HG03108 (cell line): ENCODE measurements at regions not wholly inside any gene's neighbourhood (a gene's known extent, or its start where the extent isn't known, plus 50 kb on each side); places are given as distances from the start of the nearest gene placed in this dataset.
"Not testable (repeated sequence)": the region's sequence is repeated elsewhere in the genome, so short reads cannot be mapped to it uniquely, and the experiment has no call there.

Source experiments
- ATAC-seq: cut with Tn5 transposase; IDR thresholded peaks from one replicate; pipeline ENCODE4 v1.9.1; 2021; ENCODE audit warnings: moderate library complexity; ENCODE audit not compliant: unreplicated experiment

DNA sequence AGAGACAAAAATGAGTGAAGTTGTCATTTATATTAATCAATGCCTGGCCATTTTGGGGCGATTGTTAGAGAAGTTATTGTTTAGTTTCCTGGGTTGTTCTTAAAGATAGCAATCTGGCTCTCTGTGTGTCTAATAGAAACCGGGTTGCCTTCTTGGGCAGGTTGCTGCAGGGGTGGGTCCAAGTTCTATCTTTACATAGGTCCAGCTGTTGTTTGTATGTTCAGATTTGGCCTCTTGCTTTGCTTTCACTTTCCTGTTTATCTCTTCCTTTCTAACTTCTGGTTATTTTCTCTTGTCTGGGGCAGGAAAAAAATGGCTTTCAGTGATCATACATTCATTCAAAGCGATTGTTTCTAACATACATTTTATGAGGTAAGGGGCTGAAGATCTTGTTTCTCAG lies 128.4 kb upstream of the NOX3 start:
- ATAC-seq, result no peak

DNA sequence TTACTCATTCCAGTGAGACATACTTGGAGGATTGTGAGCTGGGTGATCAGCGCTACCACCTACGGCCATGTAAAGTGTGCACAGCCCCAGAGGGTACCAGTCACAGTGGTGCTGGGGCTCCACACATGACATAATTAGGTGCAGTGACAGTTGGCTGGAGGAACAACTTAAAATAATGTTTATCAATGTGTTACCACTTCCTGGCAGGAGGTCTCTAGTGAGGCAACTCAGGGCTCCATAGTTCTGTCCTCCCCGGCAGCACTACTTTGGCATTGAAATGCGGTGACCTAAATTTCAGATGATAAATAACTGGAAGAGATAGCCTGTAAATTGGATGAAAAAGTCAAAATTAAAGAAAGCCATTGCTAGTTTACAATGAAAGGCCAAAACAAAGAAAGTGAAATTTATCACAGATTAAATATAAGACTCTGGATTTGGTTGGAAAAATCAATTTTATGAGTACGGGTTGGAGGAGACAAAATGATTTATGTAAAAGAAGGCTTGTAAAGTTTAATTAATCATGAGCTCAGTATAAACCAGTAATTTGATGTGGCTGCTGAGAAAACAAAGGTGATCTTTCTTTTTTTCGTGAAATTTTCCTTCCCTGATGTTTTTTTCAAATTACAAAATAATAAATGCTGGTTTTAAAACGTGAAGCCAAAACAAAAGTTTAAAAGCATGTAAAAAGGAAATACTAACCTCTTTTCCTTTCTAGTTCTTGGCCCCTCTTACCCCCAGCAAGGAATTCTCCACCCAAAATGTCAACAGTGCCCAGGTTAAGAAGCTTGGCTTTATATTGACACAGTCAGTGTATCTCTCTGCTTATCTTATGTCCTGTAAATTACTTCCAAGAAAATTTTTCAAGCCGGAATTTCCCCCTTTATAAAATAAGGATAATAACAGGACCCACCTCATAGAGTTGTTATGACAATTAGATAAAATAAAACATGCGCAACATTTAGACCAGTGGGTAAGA lies 126.7 kb upstream of the NOX3 start:
- ATAC-seq, result no peak

DNA sequence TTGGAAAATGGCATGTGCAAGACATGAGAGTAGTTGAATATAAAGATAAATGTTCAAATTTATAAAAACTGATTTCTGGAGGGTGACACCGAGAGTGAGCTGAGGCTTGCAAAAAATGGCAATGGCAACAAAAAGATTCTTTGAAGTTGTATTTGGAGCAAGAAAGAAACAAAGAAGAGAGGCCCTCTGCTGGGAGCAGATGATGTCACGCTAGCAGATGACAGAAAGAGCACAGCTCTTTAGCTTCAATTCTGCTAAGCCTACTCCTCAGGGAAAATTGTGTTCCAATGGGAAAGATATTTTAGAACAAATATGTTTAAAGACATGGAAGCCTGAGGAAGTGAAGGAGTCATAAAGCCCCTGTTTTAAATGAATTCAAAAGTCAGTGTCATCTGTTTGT lies 125.3 kb upstream of the NOX3 start:
- no peak for ATAC-seq

DNA sequence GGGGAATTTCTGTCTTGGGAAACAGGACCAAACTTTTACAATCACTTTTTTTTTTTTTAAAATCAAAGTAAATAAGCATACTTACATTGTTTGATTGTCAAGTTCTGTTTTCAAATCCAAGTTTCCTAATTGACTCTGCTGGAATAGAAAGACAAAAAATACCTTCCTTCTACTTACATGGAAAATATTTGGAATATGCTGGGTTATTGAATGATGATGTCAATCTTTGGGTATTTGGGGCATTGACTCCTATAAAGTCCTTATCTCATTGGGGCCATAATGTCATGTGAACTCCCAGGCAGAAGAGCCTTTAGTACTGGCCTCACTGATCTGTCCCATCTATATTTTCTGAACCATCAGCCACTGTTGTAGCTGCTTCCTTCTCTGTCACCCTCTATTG lies 122.6 kb upstream of the NOX3 start:
- no peak for ATAC-seq

DNA sequence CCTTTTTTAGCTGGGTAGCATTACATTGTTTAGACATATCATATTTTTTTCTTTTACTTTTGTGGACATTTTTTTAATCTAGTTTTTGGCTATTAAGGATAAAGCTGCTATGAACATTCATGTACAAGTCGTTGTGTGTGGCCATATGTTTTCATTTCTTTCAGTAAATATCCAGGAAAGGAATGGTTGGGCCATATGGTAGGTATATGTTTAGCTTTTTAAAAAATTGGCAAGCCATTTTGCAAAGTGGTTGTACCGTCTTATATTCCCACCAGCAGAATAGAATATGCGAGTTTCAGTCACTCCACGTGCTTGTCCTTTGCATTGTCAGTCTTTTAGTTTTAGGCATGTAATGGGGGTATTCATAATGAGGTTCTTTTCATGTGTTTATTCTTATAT lies 106.3 kb upstream of the NOX3 start:
- ATAC-seq, result no peak

DNA sequence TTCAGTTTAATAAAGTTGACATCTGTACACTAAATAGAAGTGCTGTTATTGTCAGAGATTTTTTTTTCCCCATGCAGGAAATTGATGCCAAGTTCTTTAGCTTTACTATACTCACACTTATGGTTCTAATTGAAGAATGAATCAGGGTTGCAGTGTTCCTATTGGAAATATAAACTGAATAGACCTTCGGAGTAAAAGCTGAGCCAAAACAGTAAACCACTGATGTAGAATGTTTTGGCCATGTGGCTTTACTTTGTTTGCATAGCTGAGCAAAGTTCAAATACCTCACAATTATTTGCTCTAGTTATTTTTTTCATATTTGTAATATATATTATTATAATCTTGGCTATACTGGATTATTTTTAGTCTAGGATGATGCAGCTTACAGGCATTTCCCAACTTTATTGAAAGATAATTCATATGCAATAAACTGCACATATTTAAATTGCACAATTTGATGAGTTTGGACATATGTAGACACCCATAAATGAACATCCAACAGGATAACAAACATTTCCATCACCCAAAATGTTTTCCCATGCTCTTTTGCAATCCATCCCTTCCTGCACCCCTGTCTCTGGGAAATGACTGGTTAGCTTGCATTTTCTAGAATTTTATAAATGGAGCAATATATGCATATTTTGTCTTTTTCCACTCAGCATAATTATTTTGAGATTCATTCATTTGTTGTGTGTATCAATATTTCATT lies 105.8 kb upstream of the NOX3 start:
- no peak for ATAC-seq

DNA sequence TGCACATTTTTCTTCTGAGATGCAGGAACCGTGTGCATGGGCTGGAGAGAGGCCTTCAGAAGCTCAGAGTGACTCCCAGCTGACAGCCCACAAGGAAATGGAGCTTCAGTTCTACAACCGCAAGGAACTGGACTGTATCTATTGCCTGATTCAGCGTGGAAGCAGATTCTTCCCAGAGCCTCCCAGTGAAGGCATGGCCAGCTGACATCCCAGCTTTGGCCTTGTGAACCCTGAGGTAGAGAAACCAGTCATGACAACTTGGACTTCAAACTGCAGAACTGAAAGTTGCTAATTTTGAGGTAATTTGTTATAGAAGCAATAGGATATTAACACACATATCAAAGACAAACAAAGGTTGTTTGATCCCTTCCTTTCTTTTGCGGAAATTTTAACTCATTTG lies 94.3 kb upstream of the NOX3 start:
- ATAC-seq, result no peak

DNA sequence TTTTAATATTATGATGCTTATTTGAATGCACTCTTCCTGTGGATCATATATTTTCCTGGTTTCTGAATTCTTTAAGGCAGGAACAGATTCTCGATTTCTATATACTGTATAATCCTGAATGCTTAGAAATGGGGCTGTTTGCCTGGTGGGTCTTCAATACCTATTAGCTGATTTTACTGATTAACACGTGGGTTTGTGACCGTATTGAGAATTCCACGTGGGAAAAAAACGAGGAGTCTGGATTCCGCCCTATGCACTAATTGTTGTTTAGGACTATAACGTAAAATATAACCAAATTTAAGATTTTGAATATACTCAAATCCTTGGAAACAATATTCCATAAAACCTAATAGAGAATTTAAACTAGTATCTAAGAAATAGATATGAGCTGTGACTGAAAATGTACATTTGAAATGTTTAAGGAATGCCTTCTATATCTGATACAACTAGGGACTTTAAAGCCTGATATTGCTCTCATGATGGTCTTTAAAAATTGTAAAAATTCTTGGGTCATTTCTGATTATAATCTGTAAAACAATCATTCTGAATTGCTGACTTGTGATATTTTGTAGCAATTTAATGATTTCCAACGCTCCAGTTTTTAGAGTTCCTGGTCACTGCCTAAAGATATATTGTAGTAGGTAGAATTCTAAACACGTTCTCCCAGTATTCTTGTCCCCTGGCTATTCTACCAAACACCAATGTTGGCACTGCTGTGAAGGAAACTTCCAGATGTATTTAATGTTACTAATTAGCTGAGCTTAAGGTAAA lies 93.6 kb upstream of the NOX3 start:
- no peak for ATAC-seq

DNA sequence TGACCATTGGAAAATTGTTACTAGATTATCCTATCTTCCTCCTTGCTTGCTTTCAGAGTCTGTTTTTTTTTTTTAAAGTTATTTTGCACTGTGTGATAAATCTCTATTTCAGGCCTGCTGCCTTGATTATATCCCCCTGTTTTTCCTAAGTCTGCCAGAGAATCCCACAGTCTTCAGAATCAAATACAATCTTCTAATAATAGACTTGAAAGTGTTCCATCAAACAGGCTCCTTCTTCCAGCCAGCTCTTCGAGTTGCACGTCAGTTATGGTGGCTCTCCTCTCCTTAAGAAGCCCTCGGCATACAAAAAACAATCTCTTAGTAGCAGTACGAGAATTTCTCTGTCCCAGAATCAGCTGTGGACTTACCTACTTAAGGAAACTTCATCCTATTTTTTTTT lies 92.9 kb upstream of the NOX3 start:
- ATAC-seq, result no peak

DNA sequence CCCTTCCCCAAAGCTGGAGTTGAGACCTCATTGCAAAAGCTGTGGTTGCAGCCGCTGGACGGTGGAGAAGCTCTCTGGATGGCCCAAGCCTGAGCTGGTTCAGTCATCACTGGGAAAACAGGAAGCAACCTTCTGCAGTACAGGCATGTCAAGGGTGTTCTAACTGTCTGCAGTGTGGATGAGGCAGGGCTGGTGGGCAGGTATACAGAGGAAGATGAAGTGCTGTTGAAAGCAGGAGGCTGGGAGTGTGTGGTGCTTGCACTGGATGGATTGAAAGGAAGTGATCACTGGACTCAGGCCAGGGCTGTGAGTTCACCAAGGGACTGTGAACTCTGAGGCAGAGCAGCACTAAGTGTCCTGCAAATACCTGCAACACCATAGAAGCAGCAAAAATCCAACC lies 89.0 kb upstream of the NOX3 start:
- ATAC-seq, result no peak

DNA sequence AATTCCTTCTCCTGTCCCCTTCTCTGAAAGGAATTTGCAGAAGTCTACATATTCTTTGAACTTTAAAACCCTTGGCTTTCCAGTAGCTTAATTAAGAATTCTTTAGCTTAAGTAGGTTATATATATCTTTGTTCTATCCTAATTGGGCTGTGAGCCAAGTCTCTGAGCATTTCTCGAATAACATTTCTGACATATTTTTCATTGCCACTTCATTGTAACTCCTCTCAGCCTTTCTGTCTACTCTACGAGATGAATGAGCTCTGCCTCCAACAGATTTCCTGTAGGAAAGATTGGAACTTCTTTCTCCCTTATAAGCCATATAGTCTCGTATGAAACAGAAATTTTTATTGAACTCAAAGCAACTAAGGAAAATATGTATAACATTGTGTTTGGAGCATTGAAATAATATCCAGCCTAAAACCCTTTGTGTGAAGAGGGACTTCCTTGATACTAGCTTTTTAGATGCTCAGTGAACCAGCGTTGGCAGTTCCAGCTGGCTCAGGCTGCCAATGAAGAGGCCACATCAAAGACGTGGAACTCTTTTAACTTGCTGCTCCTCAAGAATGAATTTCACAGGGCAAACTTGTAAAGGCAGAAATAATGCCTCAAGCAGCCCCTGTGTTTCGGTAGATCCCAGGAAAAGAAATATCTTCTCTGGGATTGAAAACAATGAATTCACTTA lies 87.7 kb upstream of the NOX3 start:
- ATAC-seq, result no peak

DNA sequence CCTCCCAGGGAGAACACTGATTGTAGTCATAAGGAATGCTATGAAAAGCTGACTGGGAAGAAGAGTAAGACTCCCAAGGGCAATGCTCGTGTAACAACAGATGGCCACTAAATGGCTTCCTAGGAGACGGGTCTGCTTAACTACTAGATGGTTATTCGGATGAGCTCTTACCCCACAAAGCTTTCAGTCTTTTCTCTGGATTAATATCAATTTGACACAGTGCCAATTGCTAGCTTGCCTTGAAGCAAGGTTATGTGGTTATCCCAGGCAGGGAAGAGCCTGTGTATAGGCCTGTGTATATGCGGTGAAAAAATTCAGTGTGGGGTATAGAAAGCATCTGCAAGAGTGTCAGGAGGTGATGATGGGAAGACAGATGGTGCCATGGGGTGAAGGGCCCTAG lies 86.4 kb upstream of the NOX3 start:
- ATAC-seq, result no peak

DNA sequence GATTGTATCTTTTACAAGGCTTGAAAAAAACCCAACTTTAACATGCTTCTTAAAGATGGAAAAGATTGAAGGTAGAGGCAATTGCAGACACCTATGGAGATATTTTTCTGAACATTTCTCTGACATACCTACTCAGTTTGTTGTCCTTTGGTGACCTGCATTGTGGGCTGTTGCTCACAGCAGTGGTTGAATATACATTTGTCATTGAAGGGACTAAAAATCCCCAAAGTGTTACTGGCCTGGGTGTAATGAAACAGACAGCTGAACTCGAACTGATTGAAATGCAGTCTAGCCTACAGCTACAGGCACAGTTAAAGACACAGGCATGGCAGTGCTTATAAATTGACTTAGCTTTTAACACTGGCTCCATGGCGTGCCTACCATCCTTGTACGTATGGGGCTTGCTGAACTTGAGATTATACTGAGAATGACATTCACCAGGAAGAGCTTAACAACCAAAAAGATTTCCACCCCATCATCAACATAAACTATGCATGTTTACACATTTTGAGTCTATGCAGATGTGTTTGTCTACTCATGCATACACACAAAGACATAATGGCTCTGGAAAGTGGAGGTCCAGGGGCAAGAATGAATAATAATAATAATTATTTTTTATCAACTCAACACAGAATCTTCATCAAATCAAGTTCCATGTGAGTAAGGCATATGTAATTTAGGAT lies 83.2 kb upstream of the NOX3 start:
- no peak for ATAC-seq

DNA sequence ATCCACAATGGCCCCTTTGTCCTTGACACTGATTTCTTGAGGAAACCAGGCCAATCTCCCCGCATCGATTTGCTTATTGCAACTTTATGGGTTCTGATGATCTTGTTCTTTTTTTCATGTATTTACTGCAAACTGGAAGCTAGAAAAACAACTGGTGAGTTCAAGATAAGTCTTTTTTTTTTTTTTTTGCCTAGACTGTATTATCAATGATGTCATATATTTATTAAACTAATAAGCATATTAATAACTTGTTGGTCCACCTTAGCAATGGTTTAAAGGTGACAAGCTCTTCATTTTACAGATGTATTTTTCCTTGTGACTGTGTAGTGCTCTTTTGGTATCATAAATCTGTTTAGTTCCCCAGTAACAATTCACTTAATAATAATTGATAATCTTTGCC lies 79.0 kb upstream of the NOX3 start:
- ATAC-seq, result no peak

DNA sequence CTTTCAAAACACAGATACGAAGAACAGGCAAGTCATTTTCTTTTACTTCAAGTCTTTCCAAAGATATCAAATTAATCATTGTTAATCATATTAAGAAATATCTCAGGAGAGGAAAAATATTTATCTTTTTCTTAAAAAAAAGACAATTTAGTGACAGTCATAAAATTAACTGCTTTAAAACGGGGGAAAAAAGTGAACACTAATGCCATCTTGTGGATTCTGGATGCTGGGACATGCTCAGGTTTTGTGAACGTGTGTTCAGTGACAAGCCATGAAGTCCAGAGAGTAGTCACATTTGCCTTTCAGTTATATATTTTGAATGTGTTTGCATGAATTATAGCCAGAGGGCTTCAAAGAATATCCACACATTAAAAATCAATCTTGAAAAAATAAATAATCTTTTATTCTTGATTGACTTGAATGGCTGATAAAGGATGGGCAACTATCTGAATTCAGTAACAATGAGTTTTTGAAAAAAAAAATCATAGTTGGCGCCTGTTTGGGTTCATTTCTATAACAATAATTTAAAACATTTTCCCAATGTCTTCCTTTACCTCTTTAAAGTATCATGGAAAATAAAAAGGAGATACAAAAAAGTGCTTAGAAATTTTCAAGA lies 74.7 kb upstream of the NOX3 start:
- no peak for ATAC-seq

DNA sequence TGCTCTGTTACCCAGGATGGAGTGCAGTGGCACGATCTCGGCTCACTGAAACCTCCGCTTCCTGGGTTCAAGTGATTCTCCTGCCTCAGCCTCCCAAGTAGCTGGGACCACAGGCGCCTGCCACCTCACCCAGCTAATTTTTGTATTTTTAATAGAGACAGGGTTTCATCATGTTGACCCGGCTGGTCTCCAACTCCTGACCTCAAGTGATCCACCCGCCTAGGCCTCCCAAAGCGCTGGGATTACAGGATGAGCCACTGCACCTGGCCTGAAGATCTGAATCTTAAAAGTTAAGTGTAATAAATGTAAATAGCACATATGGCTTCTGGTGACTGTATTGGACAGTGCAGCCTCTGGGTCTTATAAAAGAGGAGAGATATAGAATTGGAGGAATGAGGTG lies 74.2 kb upstream of the NOX3 start:
- ATAC-seq, result not testable (repeated sequence)

DNA sequence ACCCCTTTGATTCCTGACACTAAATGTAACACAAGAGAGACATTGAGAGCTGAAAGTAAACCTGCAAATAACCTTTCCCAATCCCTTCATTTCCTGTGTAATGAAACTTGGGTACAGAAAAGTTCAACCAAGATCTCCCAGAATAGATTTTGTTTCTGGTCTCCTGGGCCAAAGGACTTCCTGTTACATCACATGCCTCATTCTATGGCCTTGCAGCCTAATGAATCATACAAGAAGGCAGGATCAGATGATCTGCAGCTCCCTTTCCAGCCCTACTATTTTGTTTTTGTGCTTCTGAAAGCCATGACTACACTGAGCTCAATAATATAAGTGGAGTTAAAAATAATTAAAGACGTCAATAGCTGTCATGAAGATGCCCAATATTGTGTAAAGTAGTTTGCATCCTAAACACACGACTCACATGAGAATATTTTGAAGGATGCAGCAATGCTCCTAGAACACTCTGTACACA lies 73.4 kb upstream of the NOX3 start:
- ATAC-seq, result no peak

DNA sequence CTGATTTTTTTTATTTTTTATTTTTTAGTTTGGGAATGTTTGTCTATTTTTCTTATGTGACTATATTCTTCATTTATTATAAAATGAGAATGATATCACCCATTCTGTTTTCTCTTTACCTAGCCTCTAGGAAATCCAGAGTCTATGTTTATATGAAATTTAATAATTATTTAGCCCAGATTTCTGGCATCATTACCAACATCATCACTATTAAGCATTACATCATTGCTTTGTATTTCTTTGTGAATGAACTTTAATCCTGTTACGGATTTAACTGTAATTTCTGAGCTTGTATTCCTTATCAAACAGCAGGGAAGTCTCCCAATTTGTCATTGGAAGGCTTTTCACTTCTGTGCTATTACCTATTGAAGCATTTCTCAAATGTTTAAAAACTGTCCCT lies 72.7 kb upstream of the NOX3 start:
- no peak for ATAC-seq

DNA sequence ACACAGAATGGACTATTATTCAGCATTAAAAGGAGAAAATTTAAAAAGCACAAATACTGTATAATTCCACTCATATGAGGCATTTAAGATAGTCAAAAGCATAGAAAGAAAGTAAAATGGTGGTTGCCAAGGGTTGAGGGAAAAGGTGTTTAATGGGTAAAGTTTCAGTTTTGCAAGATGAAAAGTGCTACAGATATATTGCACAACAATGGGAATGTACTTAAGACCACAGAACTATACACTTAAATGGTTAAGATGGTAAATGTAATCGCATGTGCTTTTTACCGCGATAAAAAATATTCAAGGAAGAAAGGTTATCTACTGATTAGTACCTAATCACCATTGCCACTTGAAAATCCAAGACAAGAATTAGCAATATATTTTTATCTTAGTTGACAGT lies 71.8 kb upstream of the NOX3 start:
- ATAC-seq, result no peak
